WTC11 (cell line): ENCODE measurements at regions not wholly inside any gene's neighbourhood (a gene's known extent, or its start where the extent isn't known, plus 50 kb on each side); places are given as distances from the start of the nearest gene placed in this dataset.

Experiments
- CTCF ChIP-seq: fragments of 200-600 bp; IDR thresholded peaks from 2 replicates; pipeline ENCODE4 v1.8.0; 2022; ENCODE audit warnings: antibody characterized with exemption
- ZNF317 ChIP-seq: sonication (generic); formaldehyde crosslinking; IDR thresholded peaks from 2 replicates; pipeline ENCODE4 v1.8.1; 2023; ENCODE audit warnings: low read depth, mild to moderate bottlenecking, moderate library complexity, missing genetic modification reagents, borderline replicate concordance

GRCh38 chr1:234871039-234871709 lies 257.5 kb downstream of the TOMM20 start:
- no peak for TF ChIP-seq ZNF317 (CRISPR knock-in tag)
- TF ChIP-seq CTCF, result no peak
